ENCODE measurements at regions not wholly inside any gene's neighbourhood (a gene's known extent, or its start where the extent isn't known, plus 50 kb on each side); places are given as distances from the start of the nearest gene placed in this dataset.

GRCh38 chr10:28840202-28840601, 162.9 kb downstream of the BAMBI start:
- no peak for DNase-seq (ENCODE audit: low read depth)
- H3K4me3 ChIP-seq (ENCODE audit: low read depth, low read length): no peak overlapping the region
- TF ChIP-seq CTCF (conservative IDR thresholded peaks at IDR 0.05; ENCODE audit: low read depth, low read length): no peak

- no peak for DNase-seq (ENCODE audit: low read depth)
- TF ChIP-seq CTCF (conservative IDR thresholded peaks at IDR 0.05; ENCODE audit: low read depth, low read length): no peak
- no peak overlapping the region for H3K4me3 ChIP-seq (ENCODE audit: low read depth, low read length)
Observed at GRCh38 chr10:28840971-28841370, 163.7 kb downstream of the BAMBI start.

DNA sequence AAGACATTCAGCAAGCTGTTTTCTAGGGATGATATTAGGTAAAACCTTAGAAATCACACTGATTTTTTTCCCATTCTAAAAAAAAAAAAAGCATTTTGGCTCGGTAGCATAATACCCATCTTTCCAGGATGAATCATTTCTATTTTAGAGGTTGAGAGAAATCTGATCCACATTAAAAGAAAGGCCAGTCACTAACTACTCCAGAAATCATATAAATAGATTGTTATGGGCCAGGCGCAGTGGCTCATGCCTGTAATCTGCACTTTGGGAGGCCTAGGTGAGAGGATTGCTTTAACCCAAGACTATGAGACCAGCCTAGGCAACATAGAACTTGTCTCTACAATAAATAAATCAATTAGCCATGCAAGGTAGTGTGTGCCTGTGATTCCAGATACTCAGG, 164.3 kb downstream of the BAMBI start:
- no peak overlapping the region for H3K4me3 ChIP-seq (ENCODE audit: low read depth, low read length)
- no peak for TF ChIP-seq CTCF (conservative IDR thresholded peaks at IDR 0.05; ENCODE audit: low read depth, low read length)
- DNase-seq (ENCODE audit: low read depth): no peak

GRCh38 chr10:28842321-28842720, 165.0 kb downstream of the BAMBI start:
- DNase-seq (ENCODE audit: low read depth): no peak
- TF ChIP-seq CTCF (conservative IDR thresholded peaks at IDR 0.05; ENCODE audit: low read depth, low read length): no peak
- H3K4me3 ChIP-seq (ENCODE audit: low read depth, low read length): no peak overlapping the region

- DNase-seq (ENCODE audit: low read depth): no peak
- TF ChIP-seq CTCF (conservative IDR thresholded peaks at IDR 0.05; ENCODE audit: low read depth, low read length): no peak
Observed at GRCh38 chr10:28845009-28845682, 167.8 kb downstream of the BAMBI start.

GRCh38 chr10:28849309-28849708, 172.0 kb downstream of the BAMBI start:
- TF ChIP-seq CTCF (conservative IDR thresholded peaks at IDR 0.05; ENCODE audit: low read depth, low read length): no peak
- no peak for DNase-seq (ENCODE audit: low read depth)
- H3K4me3 ChIP-seq (ENCODE audit: low read depth, low read length): no peak overlapping the region

More at GRCh38 chr10:28845009-28845682, 167.8 kb downstream of the BAMBI start:
- H3K4me3 ChIP-seq (ENCODE audit: low read depth, low read length): no peak overlapping the region

DNA sequence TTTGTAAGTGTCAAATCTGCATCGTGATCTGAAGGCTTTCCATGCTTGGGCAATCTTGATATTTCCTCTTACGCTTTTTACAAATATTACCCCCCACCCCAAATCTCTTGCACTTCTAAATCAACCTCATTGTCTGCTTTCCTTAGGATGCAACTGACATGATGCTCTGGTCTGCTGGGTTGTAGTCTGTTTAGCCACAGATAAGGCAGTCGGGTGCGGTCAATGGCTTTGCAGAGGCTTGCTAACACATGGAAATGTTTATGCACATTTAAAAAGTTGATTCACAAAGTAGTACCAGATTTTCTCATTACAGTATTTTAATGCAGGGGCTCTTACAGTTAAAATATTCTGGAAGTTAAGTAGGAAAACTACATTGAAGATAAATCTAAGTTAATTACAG, 172.5 kb downstream of the BAMBI start:
- TF ChIP-seq CTCF (conservative IDR thresholded peaks at IDR 0.05; ENCODE audit: low read depth, low read length): no peak
- DNase-seq (ENCODE audit: low read depth): no peak
- H3K4me3 ChIP-seq (ENCODE audit: low read depth, low read length): no peak overlapping the region
